MM.1S (cell line): ENCODE measurements at regions not wholly inside any gene's neighbourhood (a gene's known extent, or its start where the extent isn't known, plus 50 kb on each side); places are given as distances from the start of the nearest gene placed in this dataset.

Experiments used
- CTCF ChIP-seq: fragments of 300-600 bp; sonication (generic); IDR thresholded peaks from 2 replicates; pipeline ENCODE4 v1.5.1; 2016; ENCODE audit warnings: antibody characterized with exemption, low read length, mixed read lengths
- EZH2 ChIP-seq: fragments of 300-600 bp; sonication (generic); optimal IDR thresholded peaks from 2 replicates; pipeline ENCODE3; 2017; ENCODE audit warnings: low read depth, mild to moderate bottlenecking, antibody characterized with exemption, low read length, mixed read lengths
- EZH2phosphoT487 ChIP-seq: fragments of 300-600 bp; sonication (generic); IDR thresholded peaks from 2 replicates; pipeline ENCODE4 v1.6.1; 2018; ENCODE audit warnings: antibody characterized with exemption, low read length

GRCh38 chr1:55869065-55869464 is 653.9 kb upstream of the USP24 start:
- TF ChIP-seq CTCF (no peak), EZH2 (no peak), EZH2phosphoT487 (no peak)
